ENCODE measurements at regions not wholly inside any gene's neighbourhood (a gene's known extent, or its start where the extent isn't known, plus 50 kb on each side); places are given as distances from the start of the nearest gene placed in this dataset.

DNA sequence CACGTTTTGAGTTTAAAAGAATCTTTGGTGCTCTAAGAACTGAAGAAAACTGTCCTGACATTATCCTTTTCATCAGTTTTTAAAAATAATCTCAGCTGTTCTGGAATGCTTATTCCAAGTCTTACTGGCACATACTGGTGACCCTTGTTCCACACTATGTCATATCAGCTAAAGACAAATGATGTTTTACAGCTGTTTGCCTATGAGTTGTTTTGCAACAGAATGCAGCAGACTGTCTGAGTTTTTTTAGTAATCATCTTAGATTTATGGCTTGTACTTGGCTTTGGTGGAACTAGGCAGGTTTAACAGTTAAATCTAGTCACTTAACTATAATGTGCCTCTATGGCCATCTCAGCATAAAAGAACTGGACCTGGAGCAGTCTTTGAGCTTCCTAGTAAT is 91.6 kb upstream of the GRIN2B start:
- H3K27ac ChIP-seq (ENCODE audit: low read depth in 1 of 2, low read length in 2 of 2): no peak overlapping the region
- peaks cover 0 to 5% of the 10 kb centered on the region in 2 experiments for H3K9me3 ChIP-seq (ENCODE audit: control insufficient read depth in 1 of 2, insufficient read depth in 1 of 2, low read length in 2 of 2)
- Mint-ChIP-seq H3K4me1 (ENCODE audit: low read depth) (no peaks in the 10 kb centered on the region), H3K36me3 (ENCODE audit: low read depth) (no peaks in the 10 kb centered on the region), H3K4me3 (no peak overlapping the region), H3K27ac (no peak overlapping the region), H3K9me3 (peaks cover 2% of the 10 kb centered on the region), H3K27me3 (peaks cover 6% of the 10 kb centered on the region)
- no peaks in the 10 kb centered on the region for H3K36me3 ChIP-seq (ENCODE audit: insufficient read depth, low read length)
- H3K4me3 ChIP-seq (ENCODE audit: low read length): no peak overlapping the region
- intact Hi-C loops (cut with DNase I, micrococcal nuclease): no loop called here
- TF ChIP-seq, protein P1, sequence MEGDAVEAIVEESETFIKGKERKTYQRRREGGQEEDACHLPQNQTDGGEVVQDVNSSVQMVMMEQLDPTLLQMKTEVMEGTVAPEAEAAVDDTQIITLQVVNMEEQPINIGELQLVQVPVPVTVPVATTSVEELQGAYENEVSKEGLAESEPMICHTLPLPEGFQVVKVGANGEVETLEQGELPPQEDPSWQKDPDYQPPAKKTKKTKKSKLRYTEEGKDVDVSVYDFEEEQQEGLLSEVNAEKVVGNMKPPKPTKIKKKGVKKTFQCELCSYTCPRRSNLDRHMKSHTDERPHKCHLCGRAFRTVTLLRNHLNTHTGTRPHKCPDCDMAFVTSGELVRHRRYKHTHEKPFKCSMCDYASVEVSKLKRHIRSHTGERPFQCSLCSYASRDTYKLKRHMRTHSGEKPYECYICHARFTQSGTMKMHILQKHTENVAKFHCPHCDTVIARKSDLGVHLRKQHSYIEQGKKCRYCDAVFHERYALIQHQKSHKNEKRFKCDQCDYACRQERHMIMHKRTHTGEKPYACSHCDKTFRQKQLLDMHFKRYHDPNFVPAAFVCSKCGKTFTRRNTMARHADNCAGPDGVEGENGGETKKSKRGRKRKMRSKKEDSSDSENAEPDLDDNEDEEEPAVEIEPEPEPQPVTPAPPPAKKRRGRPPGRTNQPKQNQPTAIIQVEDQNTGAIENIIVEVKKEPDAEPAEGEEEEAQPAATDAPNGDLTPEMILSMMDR (IDR thresholded peaks at IDR 0.05): no peak
- CTCF ChIA-PET: no interaction called here
- ATAC-seq (ENCODE audit: poor library complexity) (no peak), DNase-seq (no peak)
- no peaks in the 10 kb centered on the region for H3K27me3 ChIP-seq (ENCODE audit: control insufficient read depth in 1 of 2, insufficient read depth in 2 of 2, low read length in 2 of 2)
- H3K4me1 ChIP-seq (ENCODE audit: insufficient read depth, low read length): no peaks in the 10 kb centered on the region
- POLR2A ChIA-PET: no interaction called here

DNA sequence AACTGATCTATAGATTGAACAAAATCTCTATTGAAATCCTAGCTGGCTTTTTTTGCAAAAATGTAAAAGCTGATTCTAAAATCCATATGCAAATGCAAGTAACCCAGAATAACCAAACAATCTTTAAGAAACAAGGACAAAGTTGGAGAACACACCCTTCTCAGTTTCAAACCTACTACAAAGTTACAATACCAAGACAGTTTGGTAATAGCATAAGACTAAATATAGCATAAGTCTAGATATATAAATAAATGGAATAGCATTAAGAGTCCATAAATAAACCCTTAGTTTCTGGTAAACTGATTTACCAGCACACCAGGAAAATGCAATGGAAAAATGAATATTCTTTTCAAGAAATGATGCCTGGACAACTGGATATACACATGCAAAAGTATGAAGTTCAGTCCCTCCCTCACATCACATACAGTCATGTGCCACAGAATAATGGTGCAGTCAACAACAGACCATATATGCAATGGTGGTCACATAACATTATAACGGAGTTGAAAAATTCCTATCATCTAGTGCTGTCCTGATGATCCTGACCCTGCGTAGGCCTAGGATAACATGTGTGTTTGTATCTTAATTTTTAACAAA is 94.5 kb upstream of the GRIN2B start:
- ChIA-PET POLR2A (no interaction called here), CTCF (no interaction called here)
- Mint-ChIP-seq H3K36me3 (ENCODE audit: low read depth) (no peaks in the 10 kb centered on the region), H3K9me3 (peaks cover 2% of the 10 kb centered on the region), H3K4me1 (ENCODE audit: low read depth) (no peaks in the 10 kb centered on the region), H3K27ac (no peak overlapping the region), H3K4me3 (no peak overlapping the region), H3K27me3 (no peaks in the 10 kb centered on the region)
- peaks cover 0 to 5% of the 10 kb centered on the region in 2 experiments for H3K9me3 ChIP-seq (ENCODE audit: control insufficient read depth in 1 of 2, insufficient read depth in 1 of 2, low read length in 2 of 2)
- H3K4me1 ChIP-seq (ENCODE audit: insufficient read depth, low read length): no peaks in the 10 kb centered on the region
- ATAC-seq (ENCODE audit: poor library complexity) (no peak), DNase-seq (no peak)
- no peaks in the 10 kb centered on the region for H3K36me3 ChIP-seq (ENCODE audit: insufficient read depth, low read length)
- H3K27ac ChIP-seq (ENCODE audit: low read depth in 1 of 2, low read length in 2 of 2): no peak overlapping the region
- H3K27me3 ChIP-seq (ENCODE audit: control insufficient read depth in 1 of 2, insufficient read depth in 2 of 2, low read length in 2 of 2): no peaks in the 10 kb centered on the region
- TF ChIP-seq, protein P1 (IDR thresholded peaks at IDR 0.05): no peak
- H3K4me3 ChIP-seq (ENCODE audit: low read length): no peak overlapping the region
- intact Hi-C loops (cut with DNase I, micrococcal nuclease): no loop called here

DNA sequence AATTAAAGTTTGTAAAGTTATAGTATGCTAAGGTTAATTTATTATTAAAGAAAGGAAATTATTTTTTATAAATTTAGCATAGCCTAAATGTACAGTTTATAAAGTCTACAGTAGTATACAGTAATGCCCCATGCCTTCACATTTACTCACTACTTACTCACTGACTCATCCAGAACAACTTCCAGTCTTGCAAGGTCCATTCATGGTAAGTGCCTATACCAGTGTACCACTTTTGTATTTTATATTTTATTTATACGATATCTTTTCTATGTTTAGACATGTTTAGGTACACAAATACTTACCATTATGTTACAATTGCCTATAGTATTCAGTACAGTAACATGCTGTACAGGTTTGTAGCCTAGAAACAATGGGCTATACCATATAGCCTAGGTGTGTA is 95.1 kb upstream of the GRIN2B start:
- no peaks in the 10 kb centered on the region for H3K27me3 Mint-ChIP-seq
- POLR2A ChIA-PET: no interaction called here
- TF ChIP-seq, protein P1 (IDR thresholded peaks at IDR 0.05): no peak
- no peak overlapping the region for H3K4me3 ChIP-seq (ENCODE audit: low read length)
- no peak overlapping the region for H3K4me3 Mint-ChIP-seq
- no peak for DNase-seq
- H3K9me3 Mint-ChIP-seq: peaks cover 2% of the 10 kb centered on the region
- intact Hi-C loops (cut with DNase I, micrococcal nuclease): no loop called here
- CTCF ChIA-PET: no interaction called here
- no peaks in the 10 kb centered on the region for H3K4me1 Mint-ChIP-seq (ENCODE audit: low read depth)
- no peaks in the 10 kb centered on the region for H3K36me3 ChIP-seq (ENCODE audit: insufficient read depth, low read length)
- no peak for ATAC-seq (ENCODE audit: poor library complexity)
- H3K27ac ChIP-seq (ENCODE audit: low read depth in 1 of 2, low read length in 2 of 2): no peak overlapping the region
- H3K9me3 ChIP-seq (ENCODE audit: control insufficient read depth in 1 of 2, insufficient read depth in 1 of 2, low read length in 2 of 2): peaks cover 0 to 5% of the 10 kb centered on the region in 2 experiments
- no peaks in the 10 kb centered on the region for H3K36me3 Mint-ChIP-seq (ENCODE audit: low read depth)
- H3K27ac Mint-ChIP-seq: no peak overlapping the region
- no peaks in the 10 kb centered on the region for H3K27me3 ChIP-seq (ENCODE audit: control insufficient read depth in 1 of 2, insufficient read depth in 2 of 2, low read length in 2 of 2)
- no peaks in the 10 kb centered on the region for H3K4me1 ChIP-seq (ENCODE audit: insufficient read depth, low read length)

All from CD4-positive, alpha-beta T cell (primary cell).